Right forelimb (tissue), 1 donor: ENCODE measurements at regions not wholly inside any gene's neighbourhood (a gene's known extent, or its start where the extent isn't known, plus 50 kb on each side); places are given as distances from the start of the nearest gene placed in this dataset.

Experiments used
- DNase-seq: peaks from one replicate; pipeline ENCODE4 v3.0.0-alpha.2; 2018

DNA sequence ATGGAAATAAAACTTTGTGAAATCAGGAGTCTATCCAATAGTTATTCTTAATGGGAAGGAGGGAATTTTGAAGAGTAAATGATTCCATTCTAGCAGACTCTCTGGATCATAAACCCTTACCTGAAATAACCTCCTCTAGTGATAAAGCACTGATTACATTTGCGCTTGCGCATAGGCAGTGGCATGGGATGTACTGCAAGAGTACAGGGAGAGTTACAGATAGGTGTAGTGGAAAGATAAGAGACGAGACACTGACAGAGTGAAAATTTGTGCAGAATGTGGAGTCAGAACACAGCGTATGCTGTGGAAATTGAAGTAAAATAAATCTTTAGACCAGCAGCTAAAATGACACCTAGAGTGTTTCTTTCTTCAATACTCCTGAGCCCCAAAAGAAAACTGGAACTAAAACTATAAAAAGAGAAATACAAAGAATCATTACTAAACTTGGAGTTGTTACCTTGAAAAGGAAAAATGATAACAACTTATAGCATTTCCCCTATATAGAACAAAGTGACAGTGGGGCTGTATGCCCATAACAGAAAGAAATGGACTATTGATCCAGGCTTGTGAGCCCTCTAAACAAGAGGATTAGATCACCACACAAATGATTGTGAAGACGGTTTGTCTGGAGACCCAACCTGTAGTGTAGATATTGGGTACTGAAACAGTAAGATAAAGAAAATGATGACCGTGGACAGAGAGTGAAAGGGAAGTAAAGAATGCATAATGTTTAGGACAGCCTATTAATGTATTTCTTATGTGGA lies 1471.2 kb upstream of the NUDT12 start:
- DNase-seq: no peak

DNA sequence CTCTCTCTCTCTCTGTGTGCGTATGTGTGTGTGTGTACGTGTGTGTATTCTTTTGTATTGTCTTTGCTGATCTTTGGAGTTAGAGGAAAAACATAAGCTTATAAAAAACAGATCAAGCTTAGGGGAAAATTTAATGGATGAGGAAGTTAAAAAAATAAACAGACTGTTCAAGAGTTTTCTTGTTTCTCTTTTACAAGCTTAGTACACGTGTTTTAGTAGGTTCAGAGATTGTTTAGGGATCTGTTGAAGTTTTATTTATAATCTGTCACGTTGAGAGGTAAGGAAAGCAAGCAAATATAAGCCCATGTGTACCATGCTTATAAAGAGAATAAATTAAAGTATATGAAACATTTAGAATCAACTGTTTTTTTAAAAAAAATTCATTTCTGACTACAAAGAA lies 1470.3 kb upstream of the NUDT12 start:
- no peak for DNase-seq

DNA sequence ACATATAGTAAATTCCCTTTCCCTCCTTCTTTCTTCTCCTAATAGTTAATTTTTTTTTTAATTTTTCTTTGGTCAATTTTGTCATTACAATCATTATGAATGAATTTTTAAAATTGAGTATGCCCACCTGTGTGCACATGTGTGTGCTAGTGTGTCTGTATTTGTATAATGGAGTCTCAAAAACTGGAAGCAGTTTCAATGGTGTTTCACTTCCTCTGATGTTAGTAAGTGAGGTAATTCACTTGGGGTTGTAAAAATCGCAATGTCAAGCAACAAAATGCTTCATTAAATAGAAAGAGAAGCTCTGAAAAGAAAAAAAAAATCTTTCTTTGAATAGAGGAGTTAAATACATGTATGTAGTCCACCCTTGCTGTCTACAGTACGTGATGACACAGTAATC lies 1467.6 kb upstream of the NUDT12 start:
- no peak for DNase-seq

DNA sequence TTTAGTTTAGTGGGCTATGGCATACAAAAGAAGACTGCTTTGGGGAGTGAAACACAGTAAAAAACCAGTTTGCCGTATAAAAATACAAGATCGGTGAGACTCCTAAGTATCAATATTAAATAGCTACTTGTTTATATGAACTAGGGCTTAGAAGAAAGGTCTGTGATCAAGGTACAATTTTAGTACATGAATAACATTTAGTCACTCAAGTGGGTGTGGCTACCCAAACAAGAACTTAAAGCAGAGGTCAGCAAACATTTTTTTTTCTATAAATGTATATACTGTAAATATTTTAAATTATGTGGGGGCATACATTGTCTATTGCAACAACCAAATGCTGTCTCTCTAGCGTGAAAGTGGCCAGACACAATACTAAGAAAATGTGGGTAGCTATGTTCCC lies 1452.5 kb upstream of the NUDT12 start:
- DNase-seq: no peak

DNA sequence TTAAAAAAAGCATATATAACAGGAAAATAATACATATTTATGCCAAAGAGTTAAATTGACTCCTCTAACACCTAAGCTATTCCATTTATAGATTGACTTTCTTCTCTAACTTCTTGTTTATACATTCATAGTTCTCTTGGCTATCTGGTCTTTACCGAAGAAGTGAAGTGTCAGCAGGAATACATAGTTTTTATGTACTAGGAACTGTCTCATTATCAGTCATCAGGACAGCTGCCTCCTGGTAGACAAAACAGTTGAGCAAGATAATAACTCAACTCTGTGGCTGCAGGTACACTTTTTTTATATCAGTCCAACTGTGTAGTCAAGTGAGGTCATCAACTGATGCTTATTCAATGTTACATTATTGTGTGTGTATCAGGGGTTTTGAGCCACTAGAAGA lies 1436.0 kb upstream of the NUDT12 start:
- DNase-seq: no peak

DNA sequence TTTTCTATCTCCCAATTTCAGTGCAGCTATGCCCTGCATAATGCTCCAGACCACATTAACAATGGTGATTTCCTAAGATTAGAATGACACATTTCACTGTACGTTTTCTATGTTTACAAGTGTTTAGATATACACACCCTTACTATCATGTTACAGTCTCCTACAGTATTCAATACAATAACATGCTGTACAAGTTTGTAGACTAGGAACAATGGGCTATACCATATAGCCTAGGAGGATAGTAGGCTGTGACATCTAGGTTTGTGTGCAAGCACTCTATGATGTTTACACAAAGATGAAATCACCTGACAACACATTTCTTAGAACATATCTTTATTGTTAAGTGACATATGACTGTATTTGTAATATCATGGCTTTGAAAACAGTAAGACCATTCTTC lies 1435.6 kb upstream of the NUDT12 start:
- no peak for DNase-seq

DNA sequence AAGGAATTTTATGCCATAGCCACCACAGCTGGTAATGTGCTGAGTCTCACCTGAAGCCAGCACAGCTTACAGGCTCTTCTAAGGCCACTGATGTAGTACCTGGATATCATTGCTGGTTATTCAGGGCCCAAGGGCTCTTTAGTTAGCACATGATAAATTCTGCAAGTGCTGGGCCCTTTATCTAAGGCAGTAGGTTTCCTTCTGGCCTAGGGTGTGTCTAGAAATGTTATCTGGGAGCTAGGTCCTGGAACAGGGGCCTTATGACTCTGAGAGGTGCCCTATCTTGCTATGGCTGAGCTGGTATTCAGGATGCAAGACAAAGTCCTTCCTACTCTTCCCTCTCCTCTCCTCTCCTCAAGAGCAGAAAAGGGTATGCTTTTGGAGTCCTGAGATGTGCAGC lies 1424.5 kb upstream of the NUDT12 start:
- no peak for DNase-seq

DNA sequence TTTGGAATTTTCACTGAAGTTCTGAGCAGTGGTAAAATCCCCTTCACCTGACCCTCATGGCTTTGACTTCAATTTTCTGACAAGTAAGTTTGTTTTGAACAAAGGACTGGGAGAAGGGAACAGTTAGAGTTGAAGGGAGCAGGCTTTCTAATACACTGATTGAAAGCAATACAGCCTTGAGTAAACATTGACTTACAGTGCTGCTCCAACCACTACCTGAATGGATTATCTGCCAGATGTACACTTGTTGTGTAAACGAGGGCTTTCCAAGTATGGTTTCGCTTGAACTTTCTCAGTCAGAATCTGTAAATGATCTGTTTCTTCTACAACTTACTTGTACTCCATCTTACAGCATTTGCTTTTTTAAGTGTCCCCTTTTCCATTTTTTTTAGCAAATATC lies 1414.9 kb upstream of the NUDT12 start:
- no peak for DNase-seq

DNA sequence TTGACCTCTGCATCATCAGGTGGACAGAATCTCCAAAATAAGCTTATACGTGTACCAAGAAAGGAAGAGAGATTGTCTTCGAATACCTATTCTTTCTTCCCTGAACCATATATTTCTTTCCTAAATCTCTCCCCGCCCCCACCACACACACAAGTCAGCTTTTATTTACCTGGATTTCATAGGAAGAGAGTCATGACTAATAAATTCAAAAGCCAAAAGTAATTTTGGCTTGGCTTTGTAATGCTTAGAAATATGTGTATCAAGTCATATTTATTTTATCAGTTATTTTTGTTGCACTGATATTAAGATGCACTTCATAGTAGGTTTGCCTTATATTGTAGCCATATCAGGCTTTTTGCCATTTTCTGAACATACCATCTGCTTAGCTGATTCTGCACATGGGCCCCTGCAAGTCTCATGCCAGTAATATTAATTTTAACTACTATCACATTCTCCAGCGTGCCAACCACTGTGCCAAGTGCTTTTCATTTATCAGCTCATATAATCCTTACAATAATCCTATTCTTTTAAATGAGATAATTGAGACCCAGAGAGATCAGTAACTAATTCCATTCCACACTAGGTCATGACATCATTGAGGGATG lies 1405.3 kb upstream of the NUDT12 start:
- no peak for DNase-seq

DNA sequence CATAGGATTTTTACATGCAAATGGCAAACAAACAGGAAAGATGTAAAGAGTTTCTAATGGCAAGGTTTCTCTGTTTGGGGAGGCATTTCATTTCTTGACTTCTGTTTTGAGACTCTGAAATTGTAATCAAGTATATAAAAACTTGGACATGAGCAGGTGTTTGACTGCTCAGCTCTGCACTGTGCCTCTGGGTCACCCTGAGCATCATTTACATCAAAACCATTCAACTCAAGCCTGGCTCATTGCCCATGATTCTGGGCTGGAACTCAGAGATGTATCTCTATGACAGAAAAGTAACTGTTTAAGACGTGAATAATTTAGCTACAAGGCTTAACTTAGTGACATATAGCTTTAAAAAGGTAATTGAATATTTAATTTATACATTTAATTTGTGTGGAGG lies 1402.4 kb upstream of the NUDT12 start:
- DNase-seq: no peak

DNA sequence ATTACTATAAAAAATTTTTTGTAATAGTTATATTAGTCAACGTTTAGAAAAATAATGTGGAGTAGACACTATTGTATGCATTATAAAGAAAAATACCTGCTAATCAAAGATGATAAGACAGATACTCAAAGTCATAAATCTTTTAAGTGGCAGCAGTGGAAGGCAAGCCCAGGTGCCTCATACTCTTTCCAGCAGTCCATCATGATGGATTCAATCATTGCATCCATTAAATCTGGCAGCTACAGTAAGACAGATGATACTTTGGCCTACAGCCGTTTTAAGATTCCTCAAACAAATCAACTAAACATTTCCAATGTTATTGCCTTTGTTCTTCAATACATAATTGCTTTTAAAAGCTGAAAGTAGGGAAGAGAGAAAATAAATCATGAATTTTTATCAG lies 1392.9 kb upstream of the NUDT12 start:
- no peak for DNase-seq

DNA sequence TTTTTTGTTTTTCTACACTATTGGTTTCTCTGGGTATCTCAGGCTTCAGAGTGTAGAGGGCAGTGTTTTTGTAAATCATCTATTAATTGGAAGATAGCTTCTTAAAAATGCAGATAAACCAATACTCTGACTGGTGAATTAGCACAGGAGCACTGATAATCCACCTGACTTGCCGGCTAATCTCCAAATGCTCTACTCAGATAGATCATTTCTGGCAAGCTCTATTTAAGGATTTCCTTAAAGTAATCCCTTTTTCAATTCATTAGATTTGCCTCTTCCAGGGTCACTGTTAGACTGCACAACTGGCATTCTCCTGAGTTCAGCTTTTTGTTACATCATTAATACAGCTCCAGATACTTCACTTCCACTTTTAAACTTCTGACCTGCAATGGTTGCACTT lies 1390.3 kb upstream of the NUDT12 start:
- no peak for DNase-seq

DNA sequence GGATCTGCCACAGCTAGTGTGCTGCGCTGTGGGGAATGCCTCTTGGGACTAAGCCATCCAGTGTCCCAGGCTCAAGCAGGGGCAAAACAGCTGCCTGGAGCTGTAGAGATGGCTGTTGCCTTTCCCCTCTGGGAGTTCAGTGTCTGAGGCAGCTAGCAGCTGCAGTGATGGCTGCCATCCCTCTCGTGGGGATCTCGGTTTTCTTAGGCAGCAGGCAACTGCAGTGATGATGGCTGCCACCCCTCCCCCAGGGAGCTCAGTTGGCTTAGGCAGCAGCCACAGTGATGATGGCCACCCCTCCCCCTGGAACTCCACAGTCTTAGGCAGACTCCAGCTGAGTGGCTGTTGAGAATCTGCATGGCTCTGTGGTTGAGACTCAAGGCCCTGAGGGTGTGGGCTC lies 1389.2 kb upstream of the NUDT12 start:
- no peak for DNase-seq

DNA sequence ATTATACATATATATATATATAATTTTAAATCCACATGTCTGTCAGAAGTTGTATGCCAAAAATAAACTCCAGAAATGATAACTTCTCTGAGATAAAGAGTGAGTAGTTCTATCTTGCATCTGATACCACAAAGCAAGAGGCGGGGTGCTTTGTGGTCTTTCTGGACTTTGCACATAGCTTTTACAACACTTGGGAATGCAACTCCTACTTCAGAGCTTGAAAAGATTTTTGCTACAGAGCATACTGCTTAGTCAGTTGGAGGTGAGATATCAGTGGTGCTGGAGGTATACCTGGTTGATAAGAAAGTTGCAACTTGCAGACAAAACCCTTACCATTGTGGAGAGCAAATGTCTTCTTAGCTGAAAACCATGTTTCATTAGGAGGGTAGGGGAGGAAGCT lies 1384.5 kb upstream of the NUDT12 start:
- DNase-seq: no peak

DNA sequence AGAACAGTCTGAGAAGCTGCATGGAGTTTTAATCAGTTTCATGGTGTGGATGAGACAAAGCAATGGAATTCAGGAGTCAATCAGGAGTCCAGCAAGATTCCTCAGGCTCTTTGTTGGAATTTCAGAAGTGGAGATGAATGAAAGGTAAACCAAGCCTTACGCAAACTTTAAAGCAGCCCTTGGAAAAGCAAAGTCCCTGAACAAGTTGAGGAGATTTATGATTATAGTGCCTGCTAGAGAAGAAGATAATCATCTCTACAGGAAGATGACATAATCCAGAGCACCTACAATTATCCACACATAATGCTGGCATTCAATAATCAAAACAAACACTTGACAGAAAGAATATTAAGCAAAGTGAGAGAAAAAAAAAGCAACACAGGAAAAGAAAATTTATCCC lies 1380.1 kb upstream of the NUDT12 start:
- DNase-seq: no peak

DNA sequence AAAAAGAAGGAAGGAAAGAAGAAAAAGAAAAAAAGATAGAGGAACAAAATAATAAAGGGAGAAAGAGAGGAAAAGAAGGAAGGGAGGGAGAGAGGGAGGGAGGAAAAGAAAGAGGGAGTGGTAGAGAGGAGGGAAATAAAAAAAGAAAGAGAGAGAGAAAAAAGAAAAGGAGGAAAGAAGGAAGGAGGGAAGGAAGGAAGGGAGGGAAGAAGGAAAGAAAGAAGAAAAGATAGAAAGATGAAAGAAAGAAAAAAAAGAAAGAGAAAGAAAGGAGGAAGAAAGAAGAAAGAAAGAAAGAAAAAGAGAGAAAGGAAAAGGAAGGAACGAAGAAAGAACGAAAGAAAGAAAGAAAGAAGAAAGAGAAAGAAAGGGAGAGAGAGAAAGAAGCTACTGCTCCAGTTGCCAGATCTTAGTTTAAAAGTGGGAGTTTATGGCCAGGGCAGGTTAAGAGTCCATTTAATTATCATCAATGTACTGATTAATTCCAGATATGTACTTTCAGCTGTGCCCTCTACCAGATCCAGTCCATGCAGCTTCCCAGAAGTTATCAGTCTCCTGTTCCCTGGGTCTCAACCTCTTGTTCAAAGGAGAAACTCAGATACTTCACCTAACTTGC lies 1378.5 kb upstream of the NUDT12 start:
- DNase-seq: no peak

DNA sequence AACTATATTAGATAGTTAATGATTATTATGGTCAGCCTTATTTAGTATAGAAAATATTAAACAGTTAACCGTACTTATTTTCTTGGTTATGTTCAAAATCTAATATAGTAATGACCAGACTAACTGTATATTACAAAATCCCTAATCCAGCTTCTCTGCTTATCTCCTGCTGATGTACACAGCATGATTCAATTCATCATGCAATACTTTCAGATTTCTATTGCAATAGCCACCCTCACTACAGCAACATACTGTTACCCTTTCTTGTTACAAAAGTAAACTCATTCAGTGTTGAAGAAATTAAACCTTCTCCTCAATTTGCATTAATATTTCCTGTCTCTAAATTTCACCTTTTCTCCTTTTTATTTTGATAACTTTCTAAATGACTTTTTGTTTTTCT lies 1375.0 kb upstream of the NUDT12 start:
- no peak for DNase-seq

DNA sequence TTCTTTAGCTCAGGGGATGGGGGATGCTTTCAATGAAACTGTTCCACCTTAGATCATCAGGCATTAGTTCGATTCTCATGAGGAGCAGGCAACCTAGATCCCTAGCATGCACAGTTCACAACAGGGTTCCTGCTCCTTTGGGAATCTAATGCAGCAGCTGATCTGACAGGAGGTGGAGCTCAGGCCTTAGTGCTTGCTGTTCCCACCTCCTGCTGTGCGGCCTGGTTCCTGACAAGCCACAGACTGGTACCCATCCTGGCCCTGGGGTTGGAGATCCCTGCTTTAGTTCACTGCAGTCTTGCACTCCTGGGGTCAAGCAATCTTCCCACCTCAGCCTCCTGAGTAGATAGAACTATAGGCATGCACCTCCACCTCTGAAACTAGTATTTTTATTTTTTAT lies 1369.8 kb upstream of the NUDT12 start:
- no peak for DNase-seq

DNA sequence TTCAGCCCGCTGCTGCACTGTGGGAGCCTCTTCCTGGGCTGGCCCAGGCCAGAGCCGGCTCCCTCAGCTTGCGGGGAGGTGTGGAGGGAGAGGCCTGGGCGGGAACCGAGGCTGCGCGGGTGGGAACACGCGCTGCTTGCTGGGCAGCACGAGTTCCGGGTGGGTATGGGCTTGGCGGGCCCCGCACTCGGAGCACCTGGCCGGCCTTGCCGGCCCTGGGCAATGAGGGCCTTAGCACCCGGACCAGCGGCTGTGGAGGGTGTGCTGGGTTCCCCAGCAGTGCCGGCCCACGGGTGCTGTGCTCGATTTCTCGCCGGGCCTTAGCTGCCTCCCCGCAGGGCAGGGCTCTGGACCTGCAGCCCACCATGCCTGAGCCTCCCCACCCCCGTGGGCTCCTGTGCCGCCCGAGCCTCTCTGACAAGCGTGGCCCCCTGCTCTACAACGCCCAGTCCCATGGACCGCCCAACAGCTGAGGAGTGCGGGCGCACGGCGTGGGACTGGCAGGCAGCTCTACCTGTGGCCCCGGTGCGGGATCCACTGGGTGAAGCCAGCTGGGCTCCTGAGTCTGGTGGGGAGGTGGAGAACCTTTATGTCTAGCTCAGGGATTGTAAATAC lies 1366.4 kb upstream of the NUDT12 start:
- no peak for DNase-seq

DNA sequence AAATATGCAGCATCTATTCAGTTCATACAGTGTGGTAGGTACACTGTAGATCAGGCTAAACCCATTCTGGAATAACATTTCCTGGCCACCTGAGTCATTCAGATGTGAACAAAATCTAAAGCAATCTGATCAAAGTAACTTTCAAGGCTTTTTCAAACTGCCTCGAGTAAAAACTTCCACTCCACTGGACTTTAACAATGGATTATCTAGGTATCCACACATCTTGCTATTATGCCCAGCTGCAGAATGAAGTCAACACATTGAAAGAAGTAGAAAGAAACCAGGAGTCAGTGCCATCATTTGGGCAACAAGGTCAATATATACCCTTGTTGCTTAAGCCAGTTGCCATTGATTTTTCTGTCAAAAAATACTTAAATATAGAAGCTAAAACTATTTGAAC lies 1352.6 kb upstream of the NUDT12 start:
- no peak for DNase-seq

DNA sequence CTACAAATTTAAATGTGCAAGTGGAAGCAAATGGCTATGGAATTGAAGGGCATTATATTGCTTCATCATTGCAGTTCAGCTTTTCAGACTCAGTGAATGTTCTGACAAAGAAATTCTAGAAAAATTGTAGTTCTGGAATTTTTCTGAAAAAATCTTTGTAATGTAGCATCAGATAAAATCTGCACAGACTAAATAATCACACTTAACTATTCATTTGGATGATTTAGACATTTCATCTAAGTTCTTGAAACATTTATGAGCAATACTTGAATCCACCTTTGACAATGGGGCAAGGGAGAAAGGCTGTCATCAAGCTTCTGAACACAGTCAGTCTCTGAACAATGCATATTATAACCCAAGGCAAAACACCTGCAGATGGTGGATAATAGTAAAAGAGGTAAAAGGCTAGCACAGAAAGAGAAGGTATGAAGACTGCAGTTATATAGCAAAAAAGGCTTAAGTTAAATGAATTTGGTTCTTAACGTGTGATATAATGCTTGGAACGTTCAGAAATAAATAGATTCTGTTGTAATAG lies 1352.0 kb upstream of the NUDT12 start:
- DNase-seq: no peak

DNA sequence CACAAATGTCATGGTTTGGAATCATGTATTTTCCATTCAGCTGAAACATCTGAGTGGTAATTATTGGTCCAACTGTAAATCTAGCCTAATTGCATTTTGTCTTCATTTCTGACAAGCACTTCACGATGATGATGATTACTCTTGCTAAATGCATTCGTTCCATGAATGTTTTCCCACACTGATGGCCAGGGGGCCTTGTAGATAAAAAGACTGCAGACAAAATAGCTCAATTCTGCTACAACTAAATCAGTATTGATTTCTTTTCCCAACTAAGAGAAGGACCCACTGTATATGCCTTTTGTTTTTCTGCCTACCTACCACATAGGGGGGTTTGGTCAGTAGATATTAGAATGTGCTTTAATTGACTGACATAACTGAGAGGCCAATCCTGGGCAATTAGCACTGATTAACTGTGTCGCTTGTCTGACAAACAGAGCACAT lies 1351.3 kb upstream of the NUDT12 start:
- no peak for DNase-seq

DNA sequence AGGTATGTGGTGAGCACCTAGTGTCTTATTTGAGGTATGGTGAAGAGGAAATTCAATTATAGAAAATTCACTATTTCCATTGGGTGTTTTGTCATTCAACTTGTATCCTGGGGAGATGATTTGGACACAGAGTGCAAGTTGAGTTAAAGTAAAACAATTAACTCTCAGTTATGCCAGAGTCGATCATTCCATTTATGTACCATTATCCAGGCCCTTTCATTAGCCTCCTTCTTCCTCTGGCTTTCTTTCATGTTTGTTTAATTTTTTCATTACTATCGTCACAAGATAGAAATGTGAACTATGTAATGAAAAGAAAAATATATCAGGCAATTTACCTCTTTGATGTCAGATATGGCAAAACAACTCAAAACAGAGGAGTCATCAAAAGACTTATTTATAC lies 1347.2 kb upstream of the NUDT12 start:
- no peak for DNase-seq

DNA sequence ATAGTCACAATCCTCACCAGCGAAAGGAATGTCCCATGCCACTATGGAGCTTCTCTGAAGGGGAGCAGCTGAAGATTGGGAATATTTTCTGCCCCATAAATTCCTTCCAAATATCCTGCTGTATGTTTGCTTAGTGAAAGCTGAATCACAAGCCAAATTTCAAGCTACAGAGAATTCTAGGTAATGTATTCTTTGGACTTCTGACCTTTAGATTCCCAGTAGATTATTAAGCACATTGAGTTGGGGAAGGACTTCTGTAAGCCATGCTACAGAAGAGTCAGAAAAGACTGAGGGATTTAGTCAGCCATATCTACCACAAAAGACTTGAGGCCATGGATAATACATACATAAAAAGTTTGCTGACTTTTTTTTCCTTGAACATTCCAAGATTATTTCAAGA lies 1342.0 kb upstream of the NUDT12 start:
- DNase-seq: no peak
